ENCODE measurements at regions not wholly inside any gene's neighbourhood (a gene's known extent, or its start where the extent isn't known, plus 50 kb on each side); places are given as distances from the start of the nearest gene placed in this dataset.

DNA sequence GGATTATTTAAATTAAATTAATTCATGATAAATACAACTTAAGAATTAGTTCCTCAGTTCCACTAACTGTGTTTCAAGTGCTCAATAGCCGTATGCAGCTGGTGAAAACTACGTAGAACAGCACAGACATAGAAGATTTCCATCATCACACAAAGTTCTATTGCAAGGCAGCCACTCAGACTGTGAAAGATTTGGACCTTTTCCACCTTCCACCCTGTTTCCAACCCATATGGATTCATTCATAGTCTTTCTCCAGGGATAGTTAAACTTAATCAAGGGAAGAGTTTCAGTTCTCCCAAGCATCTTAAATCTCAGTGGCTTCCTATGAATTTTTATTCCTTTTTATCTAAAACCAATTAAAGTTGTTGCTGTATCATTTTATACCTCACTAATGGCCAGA is 2030.8 kb downstream of the SUCLG1 start:
- TF ChIP-seq EP300 (IDR thresholded peaks at IDR 0.05; ENCODE audit: borderline replicate concordance) (no peak), FOXM1 (IDR thresholded peaks at IDR 0.05; ENCODE audit: borderline replicate concordance, low read depth) (no peak), TAF1 (IDR thresholded peaks at IDR 0.05; ENCODE audit: low read depth) (no peak), TEAD4 (IDR thresholded peaks at IDR 0.05) (no peak), YY1 (IDR thresholded peaks at IDR 0.05; ENCODE audit: low read depth) (no peak)
- TF ChIP-seq, protein P1, sequence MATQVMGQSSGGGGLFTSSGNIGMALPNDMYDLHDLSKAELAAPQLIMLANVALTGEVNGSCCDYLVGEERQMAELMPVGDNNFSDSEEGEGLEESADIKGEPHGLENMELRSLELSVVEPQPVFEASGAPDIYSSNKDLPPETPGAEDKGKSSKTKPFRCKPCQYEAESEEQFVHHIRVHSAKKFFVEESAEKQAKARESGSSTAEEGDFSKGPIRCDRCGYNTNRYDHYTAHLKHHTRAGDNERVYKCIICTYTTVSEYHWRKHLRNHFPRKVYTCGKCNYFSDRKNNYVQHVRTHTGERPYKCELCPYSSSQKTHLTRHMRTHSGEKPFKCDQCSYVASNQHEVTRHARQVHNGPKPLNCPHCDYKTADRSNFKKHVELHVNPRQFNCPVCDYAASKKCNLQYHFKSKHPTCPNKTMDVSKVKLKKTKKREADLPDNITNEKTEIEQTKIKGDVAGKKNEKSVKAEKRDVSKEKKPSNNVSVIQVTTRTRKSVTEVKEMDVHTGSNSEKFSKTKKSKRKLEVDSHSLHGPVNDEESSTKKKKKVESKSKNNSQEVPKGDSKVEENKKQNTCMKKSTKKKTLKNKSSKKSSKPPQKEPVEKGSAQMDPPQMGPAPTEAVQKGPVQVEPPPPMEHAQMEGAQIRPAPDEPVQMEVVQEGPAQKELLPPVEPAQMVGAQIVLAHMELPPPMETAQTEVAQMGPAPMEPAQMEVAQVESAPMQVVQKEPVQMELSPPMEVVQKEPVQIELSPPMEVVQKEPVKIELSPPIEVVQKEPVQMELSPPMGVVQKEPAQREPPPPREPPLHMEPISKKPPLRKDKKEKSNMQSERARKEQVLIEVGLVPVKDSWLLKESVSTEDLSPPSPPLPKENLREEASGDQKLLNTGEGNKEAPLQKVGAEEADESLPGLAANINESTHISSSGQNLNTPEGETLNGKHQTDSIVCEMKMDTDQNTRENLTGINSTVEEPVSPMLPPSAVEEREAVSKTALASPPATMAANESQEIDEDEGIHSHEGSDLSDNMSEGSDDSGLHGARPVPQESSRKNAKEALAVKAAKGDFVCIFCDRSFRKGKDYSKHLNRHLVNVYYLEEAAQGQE (IDR thresholded peaks at IDR 0.05; ENCODE audit: low read depth): no peak
